ENCODE measurements at regions not wholly inside any gene's neighbourhood (a gene's known extent, or its start where the extent isn't known, plus 50 kb on each side); places are given as distances from the start of the nearest gene placed in this dataset.

DNA sequence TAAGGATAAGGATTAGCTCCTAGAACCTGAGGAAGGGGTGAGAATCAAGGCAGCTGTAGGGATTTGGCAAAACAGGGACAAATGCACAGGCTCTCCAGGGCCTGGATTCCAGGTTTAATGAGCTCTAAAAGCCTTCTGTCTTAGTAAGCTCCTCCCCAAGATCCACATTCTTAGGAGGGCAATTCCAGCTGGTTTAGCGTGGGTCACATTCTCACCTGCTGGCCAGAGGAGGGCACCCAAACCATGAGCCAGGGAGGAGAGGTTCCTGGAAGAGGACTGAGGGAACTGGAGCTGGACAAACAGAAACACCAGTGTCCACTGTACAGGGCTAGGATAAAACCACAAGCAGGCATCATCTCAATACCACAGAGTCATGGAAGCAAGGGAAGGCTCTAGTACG is 480.0 kb downstream of the CCDC171 start (continued):
- no peak for TF ChIP-seq ZNF407 (IDR thresholded peaks at IDR 0.05; ENCODE audit: low read depth)
- TF ChIP-seq FOXP1 (CRISPR knock-in tag; IDR thresholded peaks at IDR 0.05) = no peak
- TF ChIP-seq BRF1 (IDR thresholded peaks at IDR 0.05; ENCODE audit: borderline replicate concordance, extremely low read depth, insufficient read length) = no peak
- TF ChIP-seq MEIS2 (IDR thresholded peaks at IDR 0.05; ENCODE audit: partially characterized antibody) = no peak
- TF ChIP-seq NR2F6 (CRISPR knock-in tag; IDR thresholded peaks at IDR 0.05) = no peak
- TF ChIP-seq CREB3 (tag; conservative IDR thresholded peaks at IDR 0.05; ENCODE audit: low read depth) = no peak
- no peak for TF ChIP-seq MECOM (CRISPR knock-in tag; IDR thresholded peaks at IDR 0.05)
- TF ChIP-seq ZNF431 (CRISPR knock-in tag; IDR thresholded peaks at IDR 0.05) = no peak
- TF ChIP-seq, protein P1, sequence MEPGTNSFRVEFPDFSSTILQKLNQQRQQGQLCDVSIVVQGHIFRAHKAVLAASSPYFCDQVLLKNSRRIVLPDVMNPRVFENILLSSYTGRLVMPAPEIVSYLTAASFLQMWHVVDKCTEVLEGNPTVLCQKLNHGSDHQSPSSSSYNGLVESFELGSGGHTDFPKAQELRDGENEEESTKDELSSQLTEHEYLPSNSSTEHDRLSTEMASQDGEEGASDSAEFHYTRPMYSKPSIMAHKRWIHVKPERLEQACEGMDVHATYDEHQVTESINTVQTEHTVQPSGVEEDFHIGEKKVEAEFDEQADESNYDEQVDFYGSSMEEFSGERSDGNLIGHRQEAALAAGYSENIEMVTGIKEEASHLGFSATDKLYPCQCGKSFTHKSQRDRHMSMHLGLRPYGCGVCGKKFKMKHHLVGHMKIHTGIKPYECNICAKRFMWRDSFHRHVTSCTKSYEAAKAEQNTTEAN (CRISPR knock-in tag; IDR thresholded peaks at IDR 0.05) = no peak
- no peak for TF ChIP-seq RAD21 (CRISPR knock-in tag; conservative IDR thresholded peaks at IDR 0.05 in 1 of 2, IDR thresholded peaks at IDR 0.05 in 1 of 2)

Data from K562 (cell line).